HG03159 (cell line): ENCODE measurements at regions not wholly inside any gene's neighbourhood (a gene's known extent, or its start where the extent isn't known, plus 50 kb on each side); places are given as distances from the start of the nearest gene placed in this dataset.

ENCODE experiments used
- ATAC-seq: cut with Tn5 transposase; IDR thresholded peaks from one replicate; pipeline ENCODE4 v1.9.1; 2021; ENCODE audit warnings: mild to moderate bottlenecking, moderate library complexity; ENCODE audit not compliant: unreplicated experiment

DNA sequence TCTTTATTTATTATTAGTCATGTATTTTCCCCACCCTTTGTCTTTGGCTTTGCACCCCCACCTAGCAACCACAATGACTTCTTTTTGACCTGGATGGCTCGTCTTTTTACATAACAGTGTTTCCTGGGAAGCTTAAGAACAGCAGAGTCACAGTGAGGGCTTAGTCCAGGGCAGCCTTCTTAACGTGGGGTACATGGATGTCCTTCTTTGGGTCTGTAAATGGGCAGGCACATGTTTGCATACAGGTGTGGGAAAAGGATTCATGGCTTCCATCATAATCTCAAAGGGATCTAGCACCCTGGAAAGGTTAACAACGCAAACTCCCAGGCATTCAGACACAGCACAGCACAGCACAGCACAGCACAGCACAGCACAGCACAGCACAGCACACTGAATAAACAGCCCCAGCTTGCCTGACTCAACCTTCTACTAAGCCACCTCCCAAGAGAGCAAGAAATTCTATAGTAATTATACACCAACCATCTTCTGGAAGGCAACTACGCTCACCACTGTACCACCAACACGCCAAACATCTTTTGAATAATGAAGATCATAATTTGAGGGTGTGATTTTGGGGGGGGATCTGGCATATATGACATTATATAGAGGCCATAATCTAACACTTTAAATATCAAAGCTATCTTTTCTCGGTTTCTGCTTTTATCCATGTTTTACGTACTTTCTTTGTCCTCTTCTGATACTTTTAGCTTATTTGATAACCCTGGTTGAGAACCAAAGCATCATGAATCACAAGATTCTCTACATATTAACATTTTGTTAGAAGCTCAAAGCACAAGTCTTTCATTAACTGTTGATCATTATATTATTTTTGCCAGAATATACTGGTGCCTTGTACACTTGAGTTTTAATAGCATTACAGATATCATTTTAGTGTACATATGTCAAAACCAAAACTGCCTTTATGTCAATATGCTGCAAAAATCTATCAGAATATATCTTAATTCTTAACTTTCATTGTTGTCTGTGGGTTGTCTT is 177.2 kb upstream of the KLF14 start:
- ATAC-seq, result no peak

DNA sequence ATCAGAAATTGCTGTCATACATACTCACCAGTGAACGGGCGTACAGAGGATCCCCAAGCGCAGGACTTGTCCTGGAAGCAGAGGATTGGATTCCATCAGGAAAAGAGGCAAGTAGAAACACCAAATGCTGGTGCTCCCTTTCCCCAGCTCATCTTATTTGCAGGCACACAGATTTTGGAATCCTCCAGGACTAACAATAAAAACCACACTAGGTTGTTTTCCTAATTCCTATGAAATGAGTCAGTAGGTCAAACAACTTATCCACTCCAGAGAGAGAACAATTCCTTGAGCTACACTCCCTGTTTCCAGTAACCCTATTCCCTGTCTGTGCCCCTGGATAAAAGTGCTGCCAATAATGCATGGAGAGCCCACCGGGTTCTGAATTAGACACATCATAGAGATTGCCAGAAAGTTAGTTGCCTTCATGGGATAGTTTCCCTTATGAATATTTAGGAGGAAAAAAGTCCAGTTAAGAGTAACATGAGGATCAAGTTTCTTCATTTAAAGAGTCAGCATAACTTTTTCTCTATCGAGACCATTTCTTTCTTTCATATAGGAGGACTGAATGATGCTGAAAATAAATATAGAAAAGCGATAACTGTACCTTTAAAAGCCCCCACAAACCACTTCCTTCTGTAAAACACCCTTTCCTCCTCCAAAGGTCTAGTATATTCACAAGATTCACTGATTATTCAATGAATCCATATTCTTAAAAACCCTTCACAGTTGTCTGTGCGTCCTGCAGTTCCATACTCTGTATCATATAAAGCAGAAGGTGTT is 178.3 kb upstream of the KLF14 start:
- ATAC-seq, result no peak

DNA sequence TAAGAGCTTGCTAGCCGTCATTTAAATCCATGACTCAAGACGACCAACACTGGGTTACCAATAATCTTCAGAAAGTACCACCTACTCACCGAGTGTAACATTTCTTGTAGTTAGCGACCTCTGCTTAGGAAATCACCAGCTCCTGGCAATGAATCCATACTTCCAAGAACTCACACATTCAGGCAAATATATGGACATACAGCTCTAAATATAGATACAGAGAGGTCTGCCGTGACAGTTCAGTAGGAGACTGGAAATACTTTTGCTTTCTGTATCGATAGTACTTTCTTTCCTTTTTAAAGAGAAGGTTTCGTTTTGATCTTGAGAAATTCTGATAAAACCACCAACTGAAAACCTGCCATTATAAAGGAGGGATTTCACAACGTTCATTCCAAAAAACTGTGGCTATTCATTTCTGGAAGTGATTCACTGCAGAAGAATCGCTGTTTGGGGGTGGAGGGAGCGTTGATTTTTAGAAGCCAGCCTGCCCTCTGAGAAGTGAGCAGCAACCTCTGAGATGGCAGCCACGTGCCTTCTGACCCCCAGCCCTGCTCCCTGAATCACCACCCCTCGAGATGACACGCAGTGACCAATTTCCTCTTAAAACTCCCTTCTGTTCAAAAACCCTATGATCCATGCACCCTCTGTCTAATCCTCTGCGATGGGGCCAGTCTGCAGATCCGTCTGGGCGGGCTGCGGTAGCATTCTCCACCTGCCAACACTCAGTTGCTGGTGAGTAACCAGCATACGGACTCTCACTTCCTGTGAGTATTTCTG is 179.0 kb upstream of the KLF14 start:
- ATAC-seq, result peak; percentile 93

DNA sequence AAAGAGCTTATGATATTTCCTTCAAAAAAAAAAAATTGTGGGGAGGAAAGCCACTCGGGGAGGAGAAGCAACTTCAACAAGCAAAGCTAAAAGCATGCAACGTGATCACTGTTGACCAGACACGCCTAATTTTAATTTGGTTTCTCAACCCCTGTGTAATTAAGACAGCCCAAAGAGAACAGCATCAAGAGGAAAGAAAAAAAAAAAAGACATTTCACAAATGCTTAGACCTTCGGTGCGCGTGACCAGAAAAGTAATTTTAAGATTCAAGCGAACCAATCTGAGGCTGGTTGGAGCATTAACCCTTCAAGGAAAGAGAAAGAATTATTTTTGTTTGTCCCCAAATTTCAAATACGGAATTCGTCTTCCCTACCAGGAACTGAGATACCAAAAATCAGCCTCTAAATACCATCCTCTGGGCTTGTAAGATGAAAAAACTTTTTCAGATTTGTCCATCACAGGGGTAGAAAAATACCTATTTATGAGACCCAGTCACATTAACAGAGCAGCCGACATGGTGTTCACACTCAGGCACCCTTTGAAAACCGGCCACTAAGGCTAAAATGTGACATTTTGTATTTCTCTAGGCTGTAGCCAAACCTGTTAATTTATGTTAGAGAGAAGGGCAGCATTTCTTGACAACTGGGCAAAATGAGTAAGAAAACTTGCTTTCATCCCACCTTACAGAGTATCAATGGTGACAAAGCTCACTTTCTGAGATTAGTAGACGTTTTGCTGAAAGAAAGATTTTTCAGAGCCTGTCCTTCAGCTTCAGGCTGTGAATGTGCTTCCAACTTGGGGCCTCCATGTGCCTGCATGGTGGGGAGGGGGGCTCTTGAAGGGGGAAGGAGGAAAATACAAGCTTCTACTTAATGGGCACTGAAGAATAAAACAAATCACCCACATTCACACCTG is 179.9 kb upstream of the KLF14 start:
- ATAC-seq, result peak; percentile 1

DNA sequence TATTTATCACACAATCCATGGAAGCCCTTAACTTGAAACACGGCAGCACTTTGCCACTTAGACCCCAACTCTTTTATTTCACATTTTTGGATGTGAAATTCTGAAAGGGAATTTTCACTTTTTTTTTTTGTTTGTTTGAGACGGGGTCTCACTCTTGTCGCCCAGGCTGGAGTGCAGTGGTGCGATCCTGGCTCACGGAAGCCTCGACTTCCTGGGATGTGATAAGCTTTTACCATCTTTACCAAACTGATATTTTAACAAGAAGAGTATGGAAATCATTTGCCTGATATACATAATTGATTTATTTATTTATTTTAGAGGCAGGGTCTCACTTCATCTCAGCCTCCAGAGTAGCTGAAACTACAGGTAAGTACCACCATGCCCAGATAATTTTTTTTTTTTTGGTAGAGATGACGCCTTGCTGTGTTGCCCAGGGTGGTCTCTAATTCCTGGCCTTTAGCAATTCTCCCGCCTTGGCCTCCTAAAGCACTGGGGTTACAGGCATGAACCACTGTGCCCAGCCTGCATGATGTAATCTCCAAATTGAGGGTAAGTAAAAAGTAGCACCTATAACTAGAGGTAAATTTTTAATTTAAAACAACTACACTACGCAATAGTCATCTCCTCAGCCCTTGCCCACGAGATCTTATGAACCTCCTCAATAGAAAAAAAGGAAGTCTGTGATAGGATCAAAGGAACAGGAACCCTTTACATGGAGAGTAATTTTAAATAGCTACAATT is 180.7 kb upstream of the KLF14 start:
- ATAC-seq, result no peak

DNA sequence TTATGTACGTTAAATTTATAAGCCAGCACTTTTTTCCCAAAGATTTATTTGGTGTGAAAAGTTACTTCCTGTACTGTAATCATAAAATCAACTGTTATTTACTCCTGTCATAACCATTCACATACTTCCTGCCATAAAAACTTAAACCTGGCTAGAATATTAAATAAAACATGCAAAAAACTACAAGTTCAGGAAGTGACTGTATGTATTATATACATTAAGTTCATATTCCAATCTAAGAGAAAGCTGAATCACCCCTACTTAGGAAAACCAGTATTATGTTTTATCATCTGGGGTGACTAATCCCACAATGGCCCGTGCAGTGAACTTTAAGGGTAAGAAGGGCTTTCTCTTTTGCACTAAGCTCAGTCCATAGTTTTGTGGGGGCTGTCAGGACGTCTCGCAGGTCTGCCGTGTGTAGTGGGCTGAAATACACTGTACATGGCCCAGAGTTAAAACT is 183.7 kb upstream of the KLF14 start:
- no peak for ATAC-seq

DNA sequence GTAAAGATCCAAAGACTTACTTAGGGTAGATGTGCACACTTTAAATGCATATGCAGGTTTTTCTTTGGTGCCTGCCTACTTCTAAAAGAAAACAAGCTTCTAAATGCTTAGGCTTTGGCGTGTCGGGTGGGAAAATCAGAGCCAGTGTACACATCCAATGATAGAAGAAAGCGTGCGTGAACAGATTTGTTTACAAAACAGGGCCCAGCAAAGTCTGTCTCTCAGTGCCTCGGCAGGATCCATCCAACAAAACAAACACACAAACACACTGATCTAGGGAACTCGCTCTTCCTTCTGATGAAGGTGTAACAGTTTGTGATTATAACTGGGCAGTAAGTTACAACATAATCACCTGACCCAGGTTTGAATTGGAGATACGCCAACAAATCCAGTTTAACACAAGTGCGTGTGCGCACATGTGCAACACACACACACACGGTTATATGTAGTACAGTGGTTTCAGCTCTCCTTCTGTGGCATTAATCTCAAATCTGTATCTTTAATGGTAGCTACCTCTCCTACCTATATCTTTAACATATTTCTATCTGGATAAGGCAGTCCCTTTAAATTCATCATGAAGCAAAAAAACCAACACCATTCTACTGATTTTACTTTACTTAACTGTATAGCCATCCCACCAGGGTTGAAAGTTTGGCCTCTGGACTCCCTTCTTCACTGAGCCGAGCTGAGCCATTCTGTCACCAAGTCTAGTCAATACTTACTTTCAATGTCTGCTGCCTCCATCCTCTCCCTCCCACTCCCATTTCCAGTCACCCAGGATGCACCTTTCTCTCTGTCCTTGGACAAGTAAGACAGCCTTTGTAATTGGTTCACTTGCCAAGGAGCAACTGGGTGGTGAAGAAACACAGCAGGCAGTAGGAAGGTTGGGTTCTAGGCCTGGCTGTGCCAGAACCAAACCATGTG is 184.4 kb upstream of the KLF14 start:
- ATAC-seq, result no peak

DNA sequence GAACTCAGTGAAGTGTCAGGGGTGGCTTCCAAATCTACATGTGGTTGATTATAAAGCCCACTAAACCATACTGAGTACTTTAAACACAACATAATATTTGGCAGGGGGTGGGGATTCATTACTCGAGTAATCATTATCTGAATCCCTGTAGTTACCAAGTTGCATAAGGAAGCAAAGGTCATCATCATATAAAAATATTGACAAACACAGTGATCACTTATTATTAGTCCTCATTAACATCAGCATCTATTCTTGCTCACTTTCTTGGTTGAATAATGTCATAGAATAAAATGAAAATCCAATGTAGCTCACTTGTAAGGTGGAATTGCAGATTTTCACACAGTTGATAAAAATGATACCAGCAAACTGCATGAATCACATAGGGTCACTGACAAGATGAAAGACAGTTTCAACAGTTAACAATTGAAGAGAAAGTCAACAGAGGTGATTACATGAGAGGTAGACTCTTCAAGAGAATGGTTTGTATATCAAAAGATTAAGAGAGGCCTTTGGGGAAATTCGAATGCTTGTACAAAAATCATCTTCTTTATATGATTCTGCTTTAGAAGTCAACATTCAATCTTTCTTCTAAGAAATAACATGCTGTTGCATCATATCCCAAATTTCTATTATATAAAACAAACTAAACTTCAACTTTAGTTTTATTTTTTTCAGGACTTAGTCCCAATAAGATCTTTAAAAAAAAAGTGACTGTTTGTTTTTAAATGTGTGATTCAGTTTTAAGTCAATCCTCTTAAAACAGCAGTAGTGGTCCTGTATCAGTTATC is 185.5 kb upstream of the KLF14 start:
- no peak for ATAC-seq

DNA sequence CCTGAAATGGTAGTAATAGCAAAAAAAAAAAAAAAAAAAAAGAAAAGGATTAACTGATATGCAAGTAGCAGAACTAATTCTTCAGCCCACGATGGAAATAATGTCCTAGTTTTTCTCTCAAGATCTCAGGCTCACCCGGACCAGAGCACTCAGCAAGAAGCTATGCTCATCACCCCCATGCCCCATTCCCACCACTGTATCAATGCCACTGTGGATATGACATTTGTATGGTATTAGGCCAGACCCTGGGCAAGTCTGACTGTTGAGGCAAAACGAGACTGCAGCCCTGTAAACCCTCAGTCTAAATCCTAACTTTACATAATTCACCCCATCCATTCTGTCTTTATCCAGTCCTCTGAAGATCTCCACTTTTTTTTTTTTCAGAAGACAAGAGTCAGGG is 186.1 kb upstream of the KLF14 start:
- ATAC-seq, result no peak

DNA sequence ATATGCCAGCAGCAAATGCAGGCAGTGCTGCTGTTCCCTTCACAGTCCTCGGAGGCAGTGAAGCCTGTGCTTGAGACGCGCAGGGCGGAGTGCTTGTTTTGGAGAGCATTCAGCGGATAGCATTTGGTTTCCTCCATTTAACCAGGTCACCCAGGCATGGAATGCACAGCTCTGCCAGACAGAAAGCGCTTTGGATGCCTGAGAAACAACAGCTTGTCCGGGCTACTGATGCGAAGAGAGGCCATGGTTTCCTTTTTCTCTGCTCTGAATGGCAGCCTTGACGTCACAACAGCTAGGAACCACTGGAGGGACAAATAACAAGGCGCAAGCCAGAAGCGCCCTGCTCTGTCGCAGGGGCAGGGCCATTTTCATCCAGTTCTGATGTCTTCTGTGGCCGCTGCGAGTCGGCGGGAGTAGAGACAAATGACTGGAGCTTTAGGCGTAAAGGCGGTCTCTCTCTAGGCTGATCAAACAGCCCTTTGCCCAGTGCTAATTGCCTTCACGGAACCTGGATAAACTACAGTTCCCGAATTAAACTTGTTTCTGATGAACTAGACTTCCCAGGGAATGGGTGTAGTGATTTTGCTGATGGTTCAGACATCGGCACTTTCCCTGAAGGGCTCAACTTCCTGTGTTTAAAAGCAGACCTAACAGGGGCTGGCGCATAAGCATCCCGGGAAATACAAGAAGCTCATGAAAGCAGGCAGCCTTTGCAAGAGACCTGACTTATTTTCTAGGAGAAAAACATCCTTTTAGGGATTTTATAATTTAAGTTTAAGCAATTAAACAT is 187.6 kb upstream of the KLF14 start:
- ATAC-seq, result no peak

DNA sequence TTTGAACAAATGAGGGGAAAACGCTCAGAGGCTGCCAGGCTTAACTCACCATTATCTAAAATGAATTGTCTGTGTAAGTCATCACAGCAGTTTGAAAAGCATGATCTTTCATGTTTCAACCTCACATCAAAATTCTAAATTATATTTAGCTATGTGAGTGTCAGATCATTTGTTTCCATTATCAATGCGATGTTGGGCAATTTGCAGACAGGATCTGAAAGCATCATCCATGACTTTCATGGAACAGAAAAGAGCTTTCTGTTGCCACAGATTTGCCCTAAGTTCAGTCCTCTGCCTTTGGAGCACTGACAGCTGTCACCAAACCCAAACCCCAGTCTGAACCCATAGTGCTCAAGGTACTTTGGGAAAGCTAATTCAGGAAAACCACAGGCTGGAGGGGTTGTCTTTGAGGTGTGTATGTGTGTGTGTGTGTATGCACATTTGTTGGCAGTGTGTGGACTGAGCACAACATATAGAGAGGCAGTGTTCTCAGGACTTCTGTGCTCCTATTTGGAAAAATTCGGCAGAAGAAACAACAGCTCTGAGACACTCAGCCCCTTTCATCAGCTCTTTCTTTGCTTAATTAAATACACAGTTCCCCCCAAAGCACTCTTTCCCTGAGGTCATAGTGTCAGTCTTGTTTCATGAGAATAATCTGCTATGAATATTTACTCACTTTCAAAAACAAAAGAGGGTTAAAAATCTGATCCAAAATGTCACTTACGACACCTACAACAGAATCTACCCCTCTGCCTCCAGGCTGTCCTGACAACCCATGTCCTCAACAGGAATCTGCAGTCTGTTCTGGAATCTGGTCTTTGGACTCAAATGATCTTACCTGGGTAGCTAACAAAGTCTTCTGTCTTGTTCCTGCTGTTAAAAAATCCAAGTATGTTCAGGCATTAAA is 188.5 kb upstream of the KLF14 start:
- ATAC-seq, result no peak

DNA sequence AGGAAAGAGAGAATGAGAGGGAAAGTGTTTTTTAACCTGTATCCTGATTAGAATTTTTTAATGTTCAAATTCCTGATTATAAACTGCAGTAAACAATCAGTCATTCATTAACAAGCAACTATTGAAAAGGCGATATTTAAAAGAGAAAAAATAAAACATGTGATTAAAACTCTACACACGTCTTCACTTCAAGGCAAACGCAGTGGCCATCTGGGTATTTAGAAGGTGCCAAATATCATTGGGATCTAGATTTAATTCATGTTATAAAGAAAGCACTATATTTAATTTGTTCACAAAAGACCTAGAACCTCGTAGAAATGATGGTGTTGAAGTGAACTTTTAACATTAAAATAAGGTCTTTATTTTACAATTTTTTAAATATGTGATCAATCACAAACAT is 189.4 kb upstream of the KLF14 start:
- no peak for ATAC-seq

DNA sequence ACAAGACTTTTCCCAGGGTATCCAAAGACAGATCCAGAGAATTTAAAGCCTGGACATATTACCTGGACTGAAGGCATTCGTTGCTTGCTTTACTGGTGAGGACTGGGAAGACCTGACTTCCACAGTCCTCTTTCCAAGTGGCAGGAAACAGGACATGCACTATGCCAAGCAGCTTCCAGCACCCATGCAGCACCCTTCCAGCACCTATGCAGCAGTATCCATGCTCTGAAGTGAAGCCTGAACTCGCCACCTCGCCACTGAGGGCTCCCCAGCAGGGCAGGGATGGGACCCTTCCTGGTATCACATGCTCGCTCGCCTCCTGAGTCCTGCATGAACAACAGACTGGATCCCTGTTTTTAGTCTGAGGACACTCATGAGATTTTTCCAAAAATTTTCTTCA is 189.9 kb upstream of the KLF14 start:
- no peak for ATAC-seq

DNA sequence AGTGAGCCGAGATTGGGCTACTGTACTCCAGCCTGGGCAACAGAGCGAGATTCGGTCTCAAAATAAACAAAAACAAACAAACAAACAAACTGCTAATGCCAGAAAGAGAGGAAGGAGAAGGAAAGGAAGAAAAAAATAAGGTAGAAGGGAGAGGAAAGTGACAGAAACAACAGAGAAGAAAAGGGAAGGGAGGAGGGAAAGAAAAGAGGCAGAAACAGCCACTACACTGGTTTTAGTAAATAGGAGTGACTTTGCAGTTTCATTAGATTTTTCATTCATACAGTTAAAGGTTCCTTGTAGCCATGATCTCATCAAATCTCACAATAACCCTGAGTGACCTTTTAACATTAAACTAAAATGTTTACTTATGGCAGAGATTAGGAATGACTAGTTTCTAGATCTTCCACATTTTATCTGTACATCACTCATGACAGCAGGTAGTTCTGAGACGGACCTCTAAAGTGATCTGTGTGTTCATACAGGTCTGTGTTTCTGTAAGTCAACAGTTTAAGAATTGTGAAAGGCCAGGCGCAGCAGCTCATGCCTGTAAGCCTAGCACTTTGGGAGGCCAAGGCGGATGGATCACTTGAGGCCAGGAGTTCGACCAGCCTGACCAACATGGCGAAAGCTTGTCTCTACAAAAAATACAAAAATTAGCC is 191.3 kb upstream of the KLF14 start:
- ATAC-seq, result no peak

DNA sequence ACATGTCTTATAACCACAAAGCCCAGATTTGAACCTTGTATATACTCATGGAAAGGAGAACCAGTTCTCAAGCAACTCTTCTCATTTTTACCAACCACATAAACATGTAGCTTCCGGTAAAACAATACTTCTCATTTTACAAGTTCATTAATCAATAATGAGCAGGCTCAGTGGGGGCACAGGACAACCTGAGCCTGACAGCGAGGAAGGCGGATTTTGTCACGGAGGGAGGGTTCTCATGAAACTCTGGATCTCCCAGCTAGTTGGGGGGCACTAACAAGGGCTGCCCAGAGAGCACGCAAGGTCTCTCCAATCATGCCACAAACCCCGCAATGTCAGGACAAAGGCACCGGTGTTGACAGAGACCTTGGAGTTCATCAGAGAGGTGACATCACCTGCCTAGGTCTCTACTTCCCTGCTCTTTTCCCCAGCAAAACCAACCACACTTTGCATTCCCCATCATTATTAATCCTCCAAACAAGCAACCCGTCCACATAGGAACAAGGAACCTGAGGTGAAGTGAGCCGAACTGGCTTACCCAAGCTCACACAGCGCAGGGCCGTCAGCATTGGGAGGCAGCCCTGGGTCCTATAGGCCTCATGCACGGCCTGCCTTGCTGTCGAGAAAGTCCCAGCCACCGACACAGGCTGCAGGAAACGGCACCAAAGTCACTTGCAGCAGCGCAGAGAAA is 192.1 kb upstream of the KLF14 start:
- ATAC-seq, result no peak
